OCI-LY1 (cell line): ENCODE measurements at regions not wholly inside any gene's neighbourhood (a gene's known extent, or its start where the extent isn't known, plus 50 kb on each side); places are given as distances from the start of the nearest gene placed in this dataset.

ENCODE experiments used
- EZH2 ChIP-seq: fragments of 200-600 bp; sonication (generic), shearing (Covaris generic); IDR thresholded peaks from 2 replicates; pipeline ENCODE4 v1.8.0; 2017; ENCODE audit warnings: borderline replicate concordance, mixed run types, mild to moderate bottlenecking, antibody characterized with exemption, low read length, moderate library complexity, mixed read lengths
- TF ChIP-seq, protein P1 (sequence below): fragments of 200-600 bp; sonication (generic), shearing (Covaris generic); IDR thresholded peaks from 2 replicates; pipeline ENCODE4 v1.5.1; 2017; ENCODE audit warnings: mild to moderate bottlenecking, antibody characterized with exemption, low read length, moderate library complexity, mixed read lengths

GRCh38 chr1:4851385-4852065, 197.1 kb downstream of the AJAP1 start:
- TF ChIP-seq, protein P1, sequence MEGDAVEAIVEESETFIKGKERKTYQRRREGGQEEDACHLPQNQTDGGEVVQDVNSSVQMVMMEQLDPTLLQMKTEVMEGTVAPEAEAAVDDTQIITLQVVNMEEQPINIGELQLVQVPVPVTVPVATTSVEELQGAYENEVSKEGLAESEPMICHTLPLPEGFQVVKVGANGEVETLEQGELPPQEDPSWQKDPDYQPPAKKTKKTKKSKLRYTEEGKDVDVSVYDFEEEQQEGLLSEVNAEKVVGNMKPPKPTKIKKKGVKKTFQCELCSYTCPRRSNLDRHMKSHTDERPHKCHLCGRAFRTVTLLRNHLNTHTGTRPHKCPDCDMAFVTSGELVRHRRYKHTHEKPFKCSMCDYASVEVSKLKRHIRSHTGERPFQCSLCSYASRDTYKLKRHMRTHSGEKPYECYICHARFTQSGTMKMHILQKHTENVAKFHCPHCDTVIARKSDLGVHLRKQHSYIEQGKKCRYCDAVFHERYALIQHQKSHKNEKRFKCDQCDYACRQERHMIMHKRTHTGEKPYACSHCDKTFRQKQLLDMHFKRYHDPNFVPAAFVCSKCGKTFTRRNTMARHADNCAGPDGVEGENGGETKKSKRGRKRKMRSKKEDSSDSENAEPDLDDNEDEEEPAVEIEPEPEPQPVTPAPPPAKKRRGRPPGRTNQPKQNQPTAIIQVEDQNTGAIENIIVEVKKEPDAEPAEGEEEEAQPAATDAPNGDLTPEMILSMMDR = no peak
- TF ChIP-seq EZH2 = no peak
